Lower leg skin (tissue), 4 donors: ENCODE measurements at regions not wholly inside any gene's neighbourhood (a gene's known extent, or its start where the extent isn't known, plus 50 kb on each side); places are given as distances from the start of the nearest gene placed in this dataset.

ENCODE experiments used
- DNase-seq, 2 donors: peaks; one replicate each; pipeline ENCODE4 v3.0.0-alpha.2; 2019; ENCODE audit warnings: low spot score in 2 of 2
- H3K4me3 ChIP-seq: fragments of 200-600 bp; sonication (generic); 2 replicates; pipeline ENCODE4 v1.5.1; 2017; ENCODE audit warnings: mild to moderate bottlenecking, low read depth; ENCODE audit not compliant: poor library complexity, severe bottlenecking
- CTCF ChIP-seq, 3 donors: fragments of 450-650 bp; IDR thresholded peaks; one replicate each; pipeline ENCODE4 v1.5.1; 2016; ENCODE audit warnings: antibody characterized with exemption in 3 of 3, mild to moderate bottlenecking in 3 of 3, moderate library complexity in 2 of 3
- POLR2A ChIP-seq, 2 donors: fragments of 450-650 bp; IDR thresholded peaks; one replicate each; pipeline ENCODE4 v1.6.1; 2016 to 2017; ENCODE audit warnings: antibody characterized with exemption in 2 of 2, mild to moderate bottlenecking in 1 of 2, moderate library complexity in 1 of 2
- WGBS, 2 donors: methylation state at CpG; one replicate each; pipeline ENCODE4 v1.1.5; 2018; 5-methylcytosine and 5-hydroxymethylcytosine counted together
- intact Hi-C: fragments of 100-400 bp; cut with DNase I; formaldehyde crosslinking; loops from one replicate; pipeline ENCODE4 v1.15.0; 2023; ENCODE audit warnings: low total_unique reads

DNA sequence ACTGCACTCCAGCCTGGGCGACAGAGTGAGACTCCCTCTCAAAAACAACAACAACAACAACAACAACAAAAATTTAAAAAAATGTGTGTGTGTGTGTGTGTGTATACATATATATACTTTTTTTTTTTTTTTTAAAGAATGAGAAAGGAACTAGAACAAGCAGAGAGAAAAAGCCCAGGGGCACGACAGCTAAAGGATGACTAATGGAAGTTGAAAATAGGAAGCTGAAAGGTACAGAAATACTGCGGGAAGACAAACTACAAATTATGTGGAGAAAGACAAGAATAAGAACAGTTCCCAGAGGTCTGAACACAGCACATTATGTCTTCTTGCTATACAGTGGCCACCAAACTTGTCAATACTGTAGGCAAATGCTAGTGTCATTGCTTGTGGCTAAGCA lies 141.9 kb upstream of the PRSS1 start:
- TF ChIP-seq POLR2A (IDR thresholded peaks at IDR 0.05), result no peak
- DNase-seq, result no peak
- H3K4me3 ChIP-seq, result no peak overlapping the region
- 46 to 48% methylated on average over 3 of the region's 3 CpGs for whole genome bisulfite sequencing, 2 donors
- intact Hi-C loops, result no loop called here

DNA sequence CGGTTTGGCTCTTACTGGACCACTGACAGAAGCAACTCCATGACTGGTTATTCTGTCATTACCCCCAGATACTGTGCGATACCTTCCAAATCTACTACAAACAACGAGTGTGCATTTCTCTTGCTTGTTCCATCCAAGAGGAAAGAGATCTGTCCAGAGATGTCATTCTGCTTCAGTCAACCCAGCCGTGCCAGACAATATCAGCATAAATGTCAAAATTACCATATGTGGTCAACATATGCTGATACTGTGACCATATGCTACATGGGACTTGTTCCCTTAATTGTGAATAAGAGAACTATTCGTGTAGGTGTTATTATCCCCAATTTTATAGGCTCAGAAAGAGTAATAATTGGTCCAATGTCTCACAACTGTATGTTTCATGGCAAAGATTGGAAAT lies 143.2 kb upstream of the PRSS1 start:
- TF ChIP-seq CTCF (IDR thresholded peaks at IDR 0.05) (no peak), POLR2A (IDR thresholded peaks at IDR 0.05) (no peak)
- WGBS, 2 donors, result 68 to 82% methylated on average over 5 of the region's 5 CpGs
- intact Hi-C loops, result no loop called here
- no peak overlapping the region for H3K4me3 ChIP-seq
- no peak for DNase-seq

DNA sequence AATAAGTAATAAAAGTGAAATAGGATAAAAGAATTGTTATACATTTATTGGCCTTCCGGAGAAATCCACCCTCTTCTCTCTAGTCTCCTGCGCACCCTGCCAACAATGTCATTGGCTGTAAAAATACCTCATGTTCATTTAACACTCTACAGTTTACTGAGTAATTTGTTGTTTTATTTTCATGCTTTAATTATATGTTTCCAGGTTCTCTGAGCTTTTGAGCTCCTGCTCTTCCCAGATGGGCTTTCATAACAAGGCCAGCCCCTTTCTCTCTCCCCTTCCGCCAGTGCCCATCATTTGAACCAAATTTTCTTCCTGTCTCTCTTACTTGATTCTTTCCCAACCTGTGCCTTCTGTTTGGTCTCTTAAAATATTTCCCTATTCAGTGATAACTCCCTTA lies 144.6 kb upstream of the PRSS1 start:
- TF ChIP-seq POLR2A (IDR thresholded peaks at IDR 0.05) (no peak), CTCF (IDR thresholded peaks at IDR 0.05) (no peak)
- WGBS, 2 donors, result 81 to 82% methylated on average over 3 of the region's 3 CpGs
- no peak overlapping the region for H3K4me3 ChIP-seq
- intact Hi-C loops, result no loop called here
- DNase-seq, result no peak

GRCh38 chr7:142603870-142604448 lies 145.3 kb upstream of the PRSS1 start:
- intact Hi-C loops, result no loop called here
- 17 to 18% methylated on average over 9 of the region's 9 CpGs for WGBS, 2 donors
- TF ChIP-seq CTCF (IDR thresholded peaks at IDR 0.05), result no peak
- no peak for TF ChIP-seq POLR2A (IDR thresholded peaks at IDR 0.05)
- no peak overlapping the region for H3K4me3 ChIP-seq
- no peak for DNase-seq

DNA sequence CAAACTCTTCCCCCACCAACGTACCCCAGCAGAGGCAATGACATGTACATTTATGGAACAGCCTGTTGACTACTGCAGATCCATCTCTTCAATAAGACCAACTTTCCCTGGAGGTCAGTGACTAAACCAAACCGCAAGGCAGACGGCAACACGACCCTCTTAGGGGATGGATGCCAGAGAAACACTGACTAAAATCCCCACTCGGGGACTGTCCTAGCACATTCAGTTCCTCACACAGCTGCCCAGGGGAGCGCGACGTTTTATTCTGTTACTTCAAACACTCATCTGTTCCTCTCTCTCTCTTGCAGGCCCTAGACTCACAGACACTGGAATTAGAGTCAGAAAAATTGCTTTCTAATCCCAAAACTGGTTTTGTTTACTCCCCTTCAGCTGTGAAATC lies 146.5 kb upstream of the PRSS1 start:
- H3K4me3 ChIP-seq, result no peak overlapping the region
- intact Hi-C loops, result no loop called here
- DNase-seq, result no peak
- WGBS, 2 donors, result 47 to 52% methylated on average over 8 of the region's 8 CpGs
- no peak for TF ChIP-seq CTCF (IDR thresholded peaks at IDR 0.05)
- TF ChIP-seq POLR2A (IDR thresholded peaks at IDR 0.05), result no peak

DNA sequence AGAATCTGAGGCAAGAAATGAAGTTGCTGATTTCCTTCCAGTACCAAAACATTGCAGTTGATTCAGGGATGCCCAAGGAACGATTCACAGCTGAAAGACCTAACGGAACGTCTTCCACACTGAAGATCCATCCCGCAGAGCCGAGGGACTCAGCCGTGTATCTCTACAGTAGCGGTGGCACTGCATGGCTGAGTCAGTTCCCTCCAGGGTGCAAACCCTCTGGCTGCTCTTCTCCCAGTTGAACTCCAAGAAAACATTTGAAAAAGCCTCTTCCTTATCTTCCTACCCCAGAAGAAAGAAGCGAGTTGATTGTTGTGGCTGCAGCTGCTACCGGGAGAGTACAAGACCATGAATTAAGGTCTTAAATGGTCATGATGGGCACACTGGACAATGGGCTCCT lies 147.1 kb upstream of the PRSS1 start:
- no peak overlapping the region for H3K4me3 ChIP-seq
- WGBS, 2 donors, result 81 to 82% methylated on average over 9 of the region's 9 CpGs
- intact Hi-C loops, result no loop called here
- TF ChIP-seq CTCF (IDR thresholded peaks at IDR 0.05), result no peak
- no peak for DNase-seq
